H1 (cell line): ENCODE measurements at regions not wholly inside any gene's neighbourhood (a gene's known extent, or its start where the extent isn't known, plus 50 kb on each side); places are given as distances from the start of the nearest gene placed in this dataset.

Experiments used
- CBX8 ChIP-seq: fragments of 300-800, 300-1000 bp; sonication (generic); IDR thresholded peaks from 2 replicates; pipeline ENCODE4 v1.7.1; 2016; ENCODE audit warnings: low read depth, low read length, borderline replicate concordance
- CTCF ChIP-seq, 3 experiments: IDR thresholded peaks; 1 replicate in 2 of 3; 2 replicates in 1 of 3; pipeline versions ENCODE4 v1.5.1 to v1.6.1; 2011; ENCODE audit warnings: low read length in 3 of 3, mild to moderate bottlenecking in 3 of 3, inconsistent platforms in 2 of 3, low read depth in 1 of 3, moderate library complexity in 1 of 3; ENCODE audit not compliant: insufficient read depth in 1 of 3; ENCODE audit errors: control extremely low read depth in 1 of 3
- EGR1 ChIP-seq: IDR thresholded peaks from 2 replicates; pipeline ENCODE4 v1.6.1; 2011; ENCODE audit warnings: low read depth, low read length, borderline replicate concordance
- EP300 ChIP-seq, 2 experiments: IDR thresholded peaks; 1 replicate in 1 of 2; 2 replicates in 1 of 2; pipeline ENCODE4 v1.6.1; 2011 to 2012; ENCODE audit warnings: low read depth in 2 of 2, low read length in 2 of 2, mild to moderate bottlenecking in 2 of 2, borderline replicate concordance in 1 of 2, inconsistent platforms in 1 of 2, moderate library complexity in 1 of 2
- GABPA ChIP-seq: IDR thresholded peaks from 2 replicates; pipeline ENCODE4 v1.6.1; 2011; ENCODE audit warnings: mild to moderate bottlenecking, low read length, moderate library complexity, borderline replicate concordance; ENCODE audit not compliant: insufficient read depth
- HDAC6 ChIP-seq: IDR thresholded peaks from one replicate; pipeline ENCODE4 v1.7.1; 2012; ENCODE audit warnings: low read depth, mild to moderate bottlenecking, inconsistent platforms, low read length, moderate library complexity
- MAFK ChIP-seq: IDR thresholded peaks from 2 replicates; pipeline ENCODE4 v1.6.1; 2012; ENCODE audit warnings: low read depth, mild to moderate bottlenecking, improper control_type of control experiment, low read length
- PHF8 ChIP-seq: fragments of 200-600 bp; sonication (generic); conservative IDR thresholded peaks from 2 replicates; pipeline ENCODE4 v1.7.1; 2012; ENCODE audit warnings: low read depth, mild to moderate bottlenecking, inconsistent platforms, low read length, moderate library complexity
- POLR2A ChIP-seq, 2 experiments: IDR thresholded peaks; 1 replicate in 1 of 2; 2 replicates in 1 of 2; pipeline ENCODE4 v1.6.1; 2011; ENCODE audit warnings: low read depth in 2 of 2, low read length in 2 of 2, mild to moderate bottlenecking in 2 of 2; ENCODE audit errors: control extremely low read depth in 1 of 2
- POLR2AphosphoS5 ChIP-seq: IDR thresholded peaks from 2 replicates; pipeline ENCODE4 v1.6.1; 2011; ENCODE audit warnings: low read depth, low read length
- RXRA ChIP-seq: IDR thresholded peaks from 2 replicates; pipeline ENCODE4 v1.6.1; 2011; ENCODE audit warnings: low read depth, mild to moderate bottlenecking, low read length, moderate library complexity; ENCODE audit not compliant: insufficient read depth
- TCF12 ChIP-seq: IDR thresholded peaks from 2 replicates; pipeline ENCODE4 v1.6.1; 2011; ENCODE audit warnings: low read depth, mild to moderate bottlenecking, low read length
- TF ChIP-seq, protein P1 (sequence below): IDR thresholded peaks from 2 replicates; pipeline ENCODE4 v1.6.1; 2012; ENCODE audit warnings: low read length, inconsistent platforms
- TF ChIP-seq, protein P2 (sequence below): IDR thresholded peaks from 2 replicates; pipeline ENCODE4 v1.6.1; 2012; ENCODE audit warnings: inconsistent platforms

DNA sequence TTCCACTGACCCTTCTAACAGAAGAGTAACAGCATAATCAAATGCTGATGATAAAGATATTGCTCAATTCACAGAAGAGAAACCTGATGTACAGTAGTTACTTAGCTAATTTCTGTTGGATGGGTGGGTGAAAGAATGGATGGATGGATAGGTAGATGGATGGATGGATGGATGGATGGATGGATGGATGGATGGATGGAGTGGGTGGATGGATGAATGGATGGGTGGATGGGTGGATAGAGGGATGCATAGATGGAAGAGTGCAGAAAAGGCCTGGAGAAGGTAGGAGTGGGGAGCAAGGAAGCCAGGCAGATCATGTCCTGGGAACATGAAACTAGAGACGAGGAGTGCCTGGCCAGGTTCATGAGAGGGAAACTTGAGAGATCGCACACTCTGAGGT, 520.9 kb downstream of the BCL11B start:
- no peak for TF ChIP-seq POLR2AphosphoS5
- TF ChIP-seq CTCF (IDR thresholded peaks at IDR 0.05; ENCODE audit: control extremely low read depth in 1 of 3, insufficient read depth in 1 of 3, low read depth in 1 of 3, low read length in 3 of 3), result no peak
- TF ChIP-seq CBX8, result no peak
- TF ChIP-seq TCF12, result no peak
- TF ChIP-seq, protein P1, sequence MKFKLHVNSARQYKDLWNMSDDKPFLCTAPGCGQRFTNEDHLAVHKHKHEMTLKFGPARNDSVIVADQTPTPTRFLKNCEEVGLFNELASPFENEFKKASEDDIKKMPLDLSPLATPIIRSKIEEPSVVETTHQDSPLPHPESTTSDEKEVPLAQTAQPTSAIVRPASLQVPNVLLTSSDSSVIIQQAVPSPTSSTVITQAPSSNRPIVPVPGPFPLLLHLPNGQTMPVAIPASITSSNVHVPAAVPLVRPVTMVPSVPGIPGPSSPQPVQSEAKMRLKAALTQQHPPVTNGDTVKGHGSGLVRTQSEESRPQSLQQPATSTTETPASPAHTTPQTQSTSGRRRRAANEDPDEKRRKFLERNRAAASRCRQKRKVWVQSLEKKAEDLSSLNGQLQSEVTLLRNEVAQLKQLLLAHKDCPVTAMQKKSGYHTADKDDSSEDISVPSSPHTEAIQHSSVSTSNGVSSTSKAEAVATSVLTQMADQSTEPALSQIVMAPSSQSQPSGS, result no peak
- TF ChIP-seq POLR2A (IDR thresholded peaks at IDR 0.05; ENCODE audit: control extremely low read depth in 1 of 2, low read depth in 2 of 2, low read length in 2 of 2), result no peak
- no peak for TF ChIP-seq RXRA
- no peak for TF ChIP-seq PHF8
- no peak for TF ChIP-seq HDAC6
- no peak for TF ChIP-seq EGR1
- TF ChIP-seq, protein P2, sequence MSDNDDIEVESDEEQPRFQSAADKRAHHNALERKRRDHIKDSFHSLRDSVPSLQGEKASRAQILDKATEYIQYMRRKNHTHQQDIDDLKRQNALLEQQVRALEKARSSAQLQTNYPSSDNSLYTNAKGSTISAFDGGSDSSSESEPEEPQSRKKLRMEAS, result no peak
- no peak for TF ChIP-seq GABPA
- no peak for TF ChIP-seq MAFK
- TF ChIP-seq EP300 (IDR thresholded peaks at IDR 0.05; ENCODE audit: borderline replicate concordance in 1 of 2, low read depth in 2 of 2, low read length in 2 of 2), result no peak
